DMS53 treated with DMSO at 0.1 percent for 48 hours (cell line): ENCODE measurements at regions not wholly inside any gene's neighbourhood (a gene's known extent, or its start where the extent isn't known, plus 50 kb on each side); places are given as distances from the start of the nearest gene placed in this dataset.
"Not testable (repeated sequence)": the region's sequence is repeated elsewhere in the genome, so short reads cannot be mapped to it uniquely, and the experiment has no call there.

Source experiments
- DNase-seq: peaks from one replicate; lab custom pipeline; 2025; ENCODE audit not compliant: unreplicated experiment; lab: John Stamatoyannopoulos, UW

GRCh38 chr22:48076008-48076407 is 1313.6 kb downstream of the TBC1D22A start:
- DNase-seq: no peak

GRCh38 chr22:48075604-48076003 is 1313.2 kb downstream of the TBC1D22A start:
- no peak for DNase-seq

- DNase-seq: no peak
Observed at GRCh38 chr22:48072777-48073176, 1310.3 kb downstream of the TBC1D22A start.

GRCh38 chr22:48071828-48072227 is 1309.4 kb downstream of the TBC1D22A start:
- no peak for DNase-seq

GRCh38 chr22:48071305-48071704 is 1308.9 kb downstream of the TBC1D22A start:
- DNase-seq: no peak

- no peak for DNase-seq
Observed at GRCh38 chr22:48070760-48071159, 1308.3 kb downstream of the TBC1D22A start.

- DNase-seq: no peak
Observed at GRCh38 chr22:48070083-48070482, 1307.6 kb downstream of the TBC1D22A start.

GRCh38 chr22:48069256-48069655 is 1306.8 kb downstream of the TBC1D22A start:
- no peak for DNase-seq

GRCh38 chr22:48068323-48068885 is 1306.0 kb downstream of the TBC1D22A start:
- DNase-seq: no peak

- no peak for DNase-seq
Observed at GRCh38 chr22:48065892-48066291, 1303.4 kb downstream of the TBC1D22A start.

- no peak for DNase-seq
Observed at GRCh38 chr22:48061726-48062125, 1299.3 kb downstream of the TBC1D22A start.

- DNase-seq: no peak
Observed at GRCh38 chr22:48060266-48060665, 1297.8 kb downstream of the TBC1D22A start.

GRCh38 chr22:48059521-48059920 is 1297.1 kb downstream of the TBC1D22A start:
- DNase-seq: not testable (repeated sequence)

- no peak for DNase-seq
Observed at GRCh38 chr22:48057116-48057835, 1294.8 kb downstream of the TBC1D22A start.

GRCh38 chr22:48055827-48056226 is 1293.4 kb downstream of the TBC1D22A start:
- DNase-seq: no peak

GRCh38 chr22:48055185-48055584 is 1292.7 kb downstream of the TBC1D22A start:
- no peak for DNase-seq

- DNase-seq: no peak
Observed at GRCh38 chr22:48054596-48054995, 1292.1 kb downstream of the TBC1D22A start.

GRCh38 chr22:48053973-48054372 is 1291.5 kb downstream of the TBC1D22A start:
- no peak for DNase-seq

- no peak for DNase-seq
Observed at GRCh38 chr22:48053486-48053885, 1291.0 kb downstream of the TBC1D22A start.

- DNase-seq: no peak
Observed at GRCh38 chr22:48052621-48052890, 1290.1 kb downstream of the TBC1D22A start.

GRCh38 chr22:48051796-48052620 is 1289.6 kb downstream of the TBC1D22A start:
- DNase-seq: no peak

- DNase-seq: no peak
Observed at GRCh38 chr22:48050836-48051235, 1288.4 kb downstream of the TBC1D22A start.
